GM12875 (cell line): ENCODE measurements at regions not wholly inside any gene's neighbourhood (a gene's known extent, or its start where the extent isn't known, plus 50 kb on each side); places are given as distances from the start of the nearest gene placed in this dataset.

Experiments used
- H3K4me3 ChIP-seq: one replicate; pipeline ENCODE4 v1.5.1; 2011; ENCODE audit warnings: low read depth, low read length, control low read depth
- CTCF ChIP-seq: IDR thresholded peaks from 2 replicates; pipeline ENCODE4 v1.5.1; 2011; ENCODE audit warnings: low read depth, mild to moderate bottlenecking, control low read depth, inconsistent platforms, low read length, moderate library complexity, borderline replicate concordance; ENCODE audit not compliant: insufficient read depth

GRCh38 chr10:118483496-118483895 is 112.0 kb downstream of the PRLHR start:
- no peak for TF ChIP-seq CTCF
- no peak overlapping the region for H3K4me3 ChIP-seq

DNA sequence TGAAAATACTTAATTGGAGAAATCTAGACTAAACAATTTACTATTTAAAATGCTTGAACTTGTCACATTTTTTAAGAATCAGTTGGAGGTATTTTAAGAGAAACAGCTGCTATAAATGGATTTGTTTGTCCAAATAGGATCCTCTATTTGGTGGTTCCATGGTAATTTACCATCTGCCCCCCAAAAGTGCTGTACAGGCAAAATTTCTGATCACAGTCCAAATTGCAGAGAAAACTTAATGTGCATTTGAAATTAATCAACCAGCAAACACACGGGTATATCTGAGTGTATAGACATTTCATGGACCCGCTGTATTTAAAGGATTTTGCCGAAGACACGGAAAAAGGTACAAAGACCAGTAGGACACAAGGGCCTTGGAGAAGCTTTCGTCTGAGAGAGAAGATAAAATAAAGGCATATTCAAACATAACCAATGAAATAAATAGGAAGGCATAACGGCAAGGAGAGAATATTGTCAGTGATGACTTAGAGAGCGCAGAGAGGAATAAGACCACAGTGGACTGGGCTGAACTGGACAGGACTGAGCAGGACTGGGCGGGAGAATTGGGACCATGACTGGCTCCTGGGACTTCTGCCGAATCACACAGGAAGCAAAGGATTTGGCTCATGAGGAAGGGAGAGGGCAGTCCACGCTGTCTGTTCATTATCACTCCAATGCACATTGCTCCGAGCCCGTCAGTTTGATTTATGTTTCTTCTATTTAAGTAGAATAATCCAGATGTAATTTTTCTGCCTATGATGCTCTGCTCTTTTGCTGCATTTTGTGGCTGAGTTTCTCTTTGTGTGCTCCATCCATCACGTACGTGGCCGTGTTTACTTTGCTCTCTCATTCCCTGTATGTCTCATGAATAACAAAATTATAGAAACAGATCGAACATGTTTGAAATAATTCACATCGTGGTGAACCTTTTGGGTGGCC is 112.8 kb downstream of the PRLHR start:
- TF ChIP-seq CTCF: no peak
- no peak overlapping the region for H3K4me3 ChIP-seq

GRCh38 chr10:118481871-118482270 is 113.6 kb downstream of the PRLHR start:
- TF ChIP-seq CTCF: no peak
- no peak overlapping the region for H3K4me3 ChIP-seq

DNA sequence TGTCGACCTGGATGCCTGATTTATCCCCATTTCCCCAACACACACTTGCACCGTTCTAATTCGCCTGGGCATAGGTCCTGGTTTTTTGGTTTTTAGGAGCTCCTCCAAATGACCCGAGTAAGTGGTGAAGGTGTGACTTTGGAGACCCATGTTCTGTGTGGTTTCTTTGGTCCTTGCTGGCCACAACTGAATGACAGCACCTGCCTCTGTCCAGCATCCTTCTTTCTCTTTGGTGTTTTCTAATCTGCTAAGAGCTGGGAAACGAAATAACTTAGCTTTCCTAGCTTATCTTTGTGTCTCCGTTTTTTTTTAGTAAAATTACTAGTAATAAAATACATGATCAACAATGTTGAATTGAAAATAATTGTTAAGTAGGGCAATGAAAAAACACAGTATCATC is 120.2 kb downstream of the PRLHR start:
- TF ChIP-seq CTCF: no peak
- no peak overlapping the region for H3K4me3 ChIP-seq

DNA sequence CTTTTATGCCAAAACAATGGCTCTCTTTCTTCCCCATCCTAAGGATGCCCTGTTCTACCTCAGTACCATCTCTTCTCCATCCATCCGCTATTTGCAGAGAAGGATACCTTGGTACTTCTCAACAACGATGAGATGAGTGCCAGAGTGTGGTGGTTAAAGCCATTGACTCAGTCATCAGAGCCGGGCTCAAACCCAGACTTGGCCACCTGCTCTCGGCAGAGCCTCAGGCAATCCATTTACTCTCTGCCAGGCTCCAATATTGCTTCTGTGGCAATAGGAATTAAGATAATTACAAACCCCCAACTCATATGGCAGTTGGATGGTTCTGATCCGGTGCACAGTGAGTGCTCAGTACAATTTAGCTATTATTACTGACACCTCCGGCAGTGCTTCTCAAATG is 121.3 kb downstream of the PRLHR start:
- H3K4me3 ChIP-seq: no peak overlapping the region
- no peak for TF ChIP-seq CTCF

DNA sequence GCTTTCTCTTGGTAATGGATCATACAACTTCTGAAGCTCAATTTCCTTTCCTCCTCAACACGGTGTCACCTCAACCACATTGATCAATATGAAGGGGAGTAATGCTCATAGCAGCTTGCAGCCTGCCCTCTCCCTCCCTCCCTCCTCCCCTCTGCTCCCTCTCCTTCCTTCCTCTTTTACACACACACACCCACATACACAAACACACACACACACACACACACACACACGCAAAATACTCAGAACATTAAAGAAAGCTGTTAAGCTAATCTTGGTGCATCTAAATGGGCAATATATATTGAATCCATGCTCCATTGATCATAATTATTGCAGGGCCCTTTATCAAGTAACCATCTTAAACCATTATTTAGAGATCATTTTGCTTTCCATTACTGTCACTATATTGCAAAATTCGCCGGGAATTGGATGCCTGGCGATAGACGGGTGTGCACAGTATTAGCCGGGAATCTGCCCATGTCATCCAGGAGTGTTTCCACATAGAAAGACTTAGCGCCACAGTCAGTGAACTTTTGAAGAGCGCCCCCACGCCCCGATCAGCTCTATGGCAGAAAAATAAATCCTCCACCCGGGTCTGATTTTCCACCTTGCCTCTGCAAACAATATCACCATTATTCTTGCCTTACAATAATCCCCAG is 122.0 kb downstream of the PRLHR start:
- no peak for TF ChIP-seq CTCF
- H3K4me3 ChIP-seq: no peak overlapping the region
